ENCODE measurements at regions not wholly inside any gene's neighbourhood (a gene's known extent, or its start where the extent isn't known, plus 50 kb on each side); places are given as distances from the start of the nearest gene placed in this dataset.

DNA sequence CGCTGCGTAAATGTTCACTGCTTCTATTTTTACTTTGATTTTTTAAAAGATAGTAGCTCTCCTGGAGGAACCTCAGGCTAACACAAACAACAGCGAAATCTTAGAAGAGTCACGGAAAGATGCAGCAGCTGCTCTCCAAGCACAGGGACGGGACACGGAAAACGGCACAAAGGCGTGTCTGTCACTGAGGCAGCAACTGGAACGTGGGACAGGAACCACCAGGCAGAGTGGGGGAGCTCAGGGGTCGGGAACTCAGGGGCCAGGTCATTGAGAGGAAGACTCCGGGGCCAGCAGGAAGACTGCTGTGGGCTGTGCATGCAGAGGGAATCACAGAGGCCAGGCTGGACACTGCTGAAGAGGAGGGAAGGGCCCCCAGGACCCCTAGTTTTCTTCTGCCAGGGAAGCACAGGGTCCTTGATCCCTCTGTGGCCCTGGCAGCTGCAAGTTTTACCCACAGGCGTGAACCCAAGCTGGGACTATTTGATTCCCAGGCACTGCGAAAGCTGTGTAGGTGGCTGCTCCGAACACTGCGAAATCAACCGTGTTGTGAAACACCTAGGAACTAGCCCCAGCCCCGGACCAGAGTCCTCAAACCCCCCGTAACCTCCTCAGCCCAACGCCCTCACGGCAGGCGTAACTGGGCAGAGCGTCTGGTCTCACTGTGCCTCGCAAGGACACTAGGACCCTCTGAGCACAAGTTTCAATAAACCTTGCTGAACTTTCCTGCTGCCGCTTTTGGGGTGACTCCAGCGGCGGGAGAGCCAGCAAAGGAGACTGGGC lies 263.0 kb downstream of the EIPR1 start:
- TF ChIP-seq, protein P1, sequence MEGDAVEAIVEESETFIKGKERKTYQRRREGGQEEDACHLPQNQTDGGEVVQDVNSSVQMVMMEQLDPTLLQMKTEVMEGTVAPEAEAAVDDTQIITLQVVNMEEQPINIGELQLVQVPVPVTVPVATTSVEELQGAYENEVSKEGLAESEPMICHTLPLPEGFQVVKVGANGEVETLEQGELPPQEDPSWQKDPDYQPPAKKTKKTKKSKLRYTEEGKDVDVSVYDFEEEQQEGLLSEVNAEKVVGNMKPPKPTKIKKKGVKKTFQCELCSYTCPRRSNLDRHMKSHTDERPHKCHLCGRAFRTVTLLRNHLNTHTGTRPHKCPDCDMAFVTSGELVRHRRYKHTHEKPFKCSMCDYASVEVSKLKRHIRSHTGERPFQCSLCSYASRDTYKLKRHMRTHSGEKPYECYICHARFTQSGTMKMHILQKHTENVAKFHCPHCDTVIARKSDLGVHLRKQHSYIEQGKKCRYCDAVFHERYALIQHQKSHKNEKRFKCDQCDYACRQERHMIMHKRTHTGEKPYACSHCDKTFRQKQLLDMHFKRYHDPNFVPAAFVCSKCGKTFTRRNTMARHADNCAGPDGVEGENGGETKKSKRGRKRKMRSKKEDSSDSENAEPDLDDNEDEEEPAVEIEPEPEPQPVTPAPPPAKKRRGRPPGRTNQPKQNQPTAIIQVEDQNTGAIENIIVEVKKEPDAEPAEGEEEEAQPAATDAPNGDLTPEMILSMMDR (IDR thresholded peaks at IDR 0.05; ENCODE audit: low read depth, low read length): no peak
- no peak for DNase-seq (ENCODE audit: extremely low read depth, low read depth)

DNA sequence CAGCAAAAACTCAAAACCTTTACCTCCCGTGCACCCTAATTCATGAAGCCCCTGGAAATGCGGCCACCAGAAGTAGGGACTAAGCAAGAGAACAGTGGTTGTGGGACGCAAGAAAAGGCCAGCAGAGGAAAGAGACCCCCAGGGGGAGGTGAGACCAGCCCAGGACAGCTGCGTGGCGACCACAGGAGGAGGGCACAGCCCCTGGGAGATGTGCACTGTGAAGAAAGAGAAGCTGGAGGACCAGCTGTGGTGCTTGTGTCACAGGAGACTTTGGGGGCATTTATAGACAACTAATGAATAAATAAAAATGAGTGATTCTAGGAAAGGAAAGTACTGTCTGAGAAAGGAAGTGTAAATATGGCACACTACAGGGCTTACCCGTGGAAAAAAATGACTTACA lies 263.8 kb downstream of the EIPR1 start:
- TF ChIP-seq, protein P1 (IDR thresholded peaks at IDR 0.05; ENCODE audit: low read depth, low read length): no peak
- DNase-seq (ENCODE audit: extremely low read depth, low read depth): no peak

DNA sequence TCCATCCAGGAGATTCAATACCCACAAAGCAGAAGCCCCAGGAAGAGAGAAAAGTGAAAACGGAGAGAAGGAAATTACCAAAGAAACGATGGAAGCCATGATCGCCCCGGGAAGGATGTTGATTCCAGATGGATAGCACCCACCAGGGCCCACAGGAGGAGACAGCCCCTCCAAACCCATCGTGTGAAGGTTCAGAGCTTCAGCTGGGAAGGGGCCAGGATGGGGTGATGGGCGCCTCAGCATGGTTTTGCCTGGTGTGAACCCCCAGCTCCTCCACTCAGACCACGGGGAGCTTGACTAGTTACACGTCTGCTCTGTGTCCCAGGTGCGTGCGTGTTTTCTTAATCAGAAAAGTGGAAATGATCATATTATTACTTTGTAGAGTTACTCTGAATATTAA lies 264.5 kb downstream of the EIPR1 start:
- TF ChIP-seq, protein P1 (IDR thresholded peaks at IDR 0.05; ENCODE audit: low read depth, low read length): no peak
- DNase-seq (ENCODE audit: extremely low read depth, low read depth): no peak

DNA sequence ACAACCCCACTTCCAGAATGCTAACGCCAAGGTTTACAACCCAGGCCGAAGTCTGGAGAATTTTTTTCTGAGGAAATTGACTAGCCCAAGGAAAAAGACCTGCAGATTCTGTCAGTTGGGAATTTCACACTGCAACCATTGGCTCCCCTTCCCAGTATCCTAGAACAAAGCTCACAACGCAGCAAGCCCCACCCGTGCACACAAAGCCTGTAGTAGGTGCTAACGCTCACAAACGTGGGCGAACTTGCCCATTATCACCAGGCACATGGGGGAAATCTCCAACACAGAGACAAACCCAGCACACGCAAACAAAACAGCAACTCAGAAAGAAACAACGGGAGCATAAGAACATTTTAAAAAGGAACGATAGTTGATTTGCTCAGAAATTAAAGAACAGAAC lies 265.1 kb downstream of the EIPR1 start:
- no peak for DNase-seq (ENCODE audit: extremely low read depth, low read depth)
- TF ChIP-seq, protein P1 (IDR thresholded peaks at IDR 0.05; ENCODE audit: low read depth, low read length): no peak

DNA sequence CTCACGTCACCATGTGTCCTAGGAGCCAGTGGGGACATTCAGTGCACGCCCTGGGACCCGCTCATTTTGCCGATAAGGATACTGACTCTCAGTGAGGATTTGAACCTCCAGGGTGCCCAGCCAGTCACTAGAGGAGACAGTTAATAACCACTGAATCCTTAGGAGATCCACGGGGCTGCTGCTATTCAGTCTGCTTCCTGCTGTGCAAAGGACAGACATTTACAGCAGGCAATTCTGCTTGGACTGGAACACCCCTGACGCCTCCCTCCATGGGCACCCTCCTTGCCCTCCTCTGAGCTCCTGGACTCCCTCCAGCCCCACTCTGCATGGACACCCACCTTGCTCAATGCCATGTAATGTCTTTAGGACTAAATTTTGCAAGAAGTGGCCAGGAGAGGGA lies 265.5 kb downstream of the EIPR1 start:
- TF ChIP-seq, protein P1 (IDR thresholded peaks at IDR 0.05; ENCODE audit: low read depth, low read length): no peak
- DNase-seq (ENCODE audit: extremely low read depth, low read depth): no peak

DNA sequence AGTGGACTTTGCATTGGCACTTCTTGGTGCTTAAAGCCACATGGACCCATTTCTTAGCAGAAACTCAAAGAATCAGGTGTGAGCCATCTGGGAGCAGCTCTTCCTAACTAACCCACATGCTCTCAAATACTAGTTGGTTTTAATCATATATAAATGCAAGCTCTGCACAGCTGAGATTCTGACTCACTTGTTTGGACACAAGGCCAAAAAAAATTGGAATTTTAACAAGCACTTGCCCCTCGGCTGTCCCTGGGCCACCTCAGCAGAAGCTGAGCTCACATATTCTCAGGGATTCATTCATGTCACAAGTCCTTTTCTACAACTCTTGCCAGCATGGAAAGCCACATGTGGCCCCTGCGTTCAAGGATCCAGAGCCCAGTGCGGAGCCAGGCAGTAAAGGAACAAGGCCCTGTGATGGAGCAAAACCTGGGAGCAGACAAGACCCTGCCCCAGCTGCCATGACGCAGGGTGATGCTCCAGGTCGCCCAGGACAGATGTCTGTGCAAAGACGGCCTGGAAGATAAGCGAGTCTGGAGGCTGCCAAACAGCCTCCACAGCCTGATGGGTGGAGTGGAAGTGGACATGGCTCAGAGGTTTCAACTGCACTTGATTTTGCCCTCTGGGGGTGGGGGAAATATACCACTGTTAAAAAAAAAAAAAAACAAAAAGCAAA lies 266.5 kb downstream of the EIPR1 start:
- TF ChIP-seq, protein P1 (IDR thresholded peaks at IDR 0.05; ENCODE audit: low read depth, low read length): no peak
- no peak for DNase-seq (ENCODE audit: extremely low read depth, low read depth)

DNA sequence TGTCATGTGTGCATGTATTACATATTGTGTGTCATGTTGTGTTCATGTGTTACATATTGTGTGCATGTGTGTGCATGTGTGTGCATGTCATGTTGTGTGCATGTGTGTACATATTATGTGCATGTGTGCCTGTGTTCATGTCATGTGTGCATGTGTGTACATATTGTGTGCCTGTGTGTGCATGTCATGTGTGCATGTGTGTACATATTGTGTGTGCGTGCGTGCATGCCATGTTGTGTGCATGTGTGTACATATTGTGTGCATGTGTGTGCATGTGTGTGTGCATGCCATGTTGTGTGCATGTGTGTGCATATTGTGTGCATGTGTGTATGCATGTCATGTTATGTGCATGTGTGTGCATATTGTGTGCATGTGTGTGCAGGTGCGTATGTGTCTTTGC lies 267.1 kb downstream of the EIPR1 start:
- TF ChIP-seq, protein P1 (IDR thresholded peaks at IDR 0.05; ENCODE audit: low read depth, low read length): no peak
- no peak for DNase-seq (ENCODE audit: extremely low read depth, low read depth)

All from AG09319 (cell line).